ENCODE measurements at regions not wholly inside any gene's neighbourhood (a gene's known extent, or its start where the extent isn't known, plus 50 kb on each side); places are given as distances from the start of the nearest gene placed in this dataset.
"Not testable (repeated sequence)": the region's sequence is repeated elsewhere in the genome, so short reads cannot be mapped to it uniquely, and the experiment has no call there.

GRCh38 chr4:19293781-19294180, 957.9 kb upstream of the SLIT2 start:
- no peak for DNase-seq

- DNase-seq, result no peak
Measured at GRCh38 chr4:19293080-19293479, 958.6 kb upstream of the SLIT2 start.

- no peak for DNase-seq
Measured at GRCh38 chr4:19286924-19287323, 964.8 kb upstream of the SLIT2 start.

GRCh38 chr4:19285146-19285545, 966.6 kb upstream of the SLIT2 start:
- DNase-seq, result no peak

- no peak for DNase-seq
Measured at GRCh38 chr4:19278665-19279064, 973.0 kb upstream of the SLIT2 start.

- no peak for DNase-seq
Measured at GRCh38 chr4:19266566-19266965, 985.1 kb upstream of the SLIT2 start.

- DNase-seq, result no peak
Measured at GRCh38 chr4:19262467-19262866, 989.2 kb upstream of the SLIT2 start.

- DNase-seq, result no peak
Measured at GRCh38 chr4:19260346-19260745, 991.4 kb upstream of the SLIT2 start.

GRCh38 chr4:19259920-19260319, 991.8 kb upstream of the SLIT2 start:
- no peak for DNase-seq

- DNase-seq, result no peak
Measured at GRCh38 chr4:19256823-19257222, 994.9 kb upstream of the SLIT2 start.

- DNase-seq, result no peak
Measured at GRCh38 chr4:19254486-19254885, 997.2 kb upstream of the SLIT2 start.

- DNase-seq, result no peak
Measured at GRCh38 chr4:19248023-19248422, 1003.7 kb upstream of the SLIT2 start.

- no peak for DNase-seq
Measured at GRCh38 chr4:19241895-19242294, 1009.8 kb upstream of the SLIT2 start.

GRCh38 chr4:19239565-19239964, 1012.1 kb upstream of the SLIT2 start:
- DNase-seq, result no peak

- no peak for DNase-seq
Measured at GRCh38 chr4:19236473-19236872, 1015.2 kb upstream of the SLIT2 start.

- no peak for DNase-seq
Measured at GRCh38 chr4:19230906-19231545, 1020.7 kb upstream of the SLIT2 start.

- DNase-seq, result no peak
Measured at GRCh38 chr4:19227701-19228100, 1024.0 kb upstream of the SLIT2 start.

- no peak for DNase-seq
Measured at GRCh38 chr4:19224820-19225219, 1026.9 kb upstream of the SLIT2 start.

GRCh38 chr4:19216476-19216875, 1035.2 kb upstream of the SLIT2 start:
- no peak for DNase-seq

GRCh38 chr4:19214591-19215186, 1037.0 kb upstream of the SLIT2 start:
- DNase-seq, result no peak

- no peak for DNase-seq
Measured at GRCh38 chr4:19213388-19213787, 1038.3 kb upstream of the SLIT2 start.

GRCh38 chr4:19205853-19206252, 1045.9 kb upstream of the SLIT2 start:
- DNase-seq, result no peak

- not testable (repeated sequence) for DNase-seq
Measured at GRCh38 chr4:19197838-19198237, 1053.9 kb upstream of the SLIT2 start.

- DNase-seq, result no peak
Measured at GRCh38 chr4:19195696-19196095, 1056.0 kb upstream of the SLIT2 start.

- DNase-seq, result no peak
Measured at GRCh38 chr4:19194672-19195071, 1057.0 kb upstream of the SLIT2 start.

Measured in MV-4-11 (cell line).